Heart right ventricle (tissue), 16 donors: ENCODE measurements at regions not wholly inside any gene's neighbourhood (a gene's known extent, or its start where the extent isn't known, plus 50 kb on each side); places are given as distances from the start of the nearest gene placed in this dataset.

ENCODE experiments used
- ATAC-seq, 8 donors: fragments of 200-7000 bp; cut with Tn5 transposase; one replicate each; pipeline ENCODE4 v1.9.1; 2020; ENCODE audit warnings: mild to moderate bottlenecking in 8 of 8, moderate library complexity in 8 of 8, moderate number of reproducible peaks in 1 of 8
- DNase-seq, 2 donors: peaks; one replicate each; pipeline ENCODE4 v3.0.0-alpha.2; 2020
- H3K27ac ChIP-seq, 10 donors: fragments of 200-600 bp; sonication (generic) in 2 of 10; one replicate each; pipeline versions ENCODE4 v1.5.0 to v1.8.0; 2020 to 2022; ENCODE audit warnings: mild to moderate bottlenecking in 3 of 10
- H3K27me3 ChIP-seq, 7 donors: fragments of 200-600 bp; one replicate each; pipeline ENCODE4 v1.8.0; 2021 to 2022; ENCODE audit warnings: mild to moderate bottlenecking in 2 of 7
- H3K36me3 ChIP-seq, 9 donors: fragments of 200-600 bp; sonication (generic) in 1 of 9; one replicate each; pipeline versions ENCODE4 v1.5.0 to v1.8.0; 2020 to 2022; ENCODE audit warnings: mild to moderate bottlenecking in 2 of 9
- H3K4me1 ChIP-seq, 9 donors: fragments of 200-600 bp; sonication (generic) in 1 of 9; one replicate each; pipeline versions ENCODE4 v1.5.0 to v1.8.0; 2020 to 2022; ENCODE audit warnings: mild to moderate bottlenecking in 4 of 9
- H3K4me3 ChIP-seq, 10 donors: fragments of 200-600 bp; sonication (generic) in 2 of 10; one replicate each; pipeline versions ENCODE4 v1.5.0 to v1.8.0; 2020 to 2022; ENCODE audit warnings: mild to moderate bottlenecking in 7 of 10, moderate library complexity in 2 of 10
- H3K9me3 ChIP-seq, 11 donors: fragments of 200-600 bp in 10 of 11; sonication (generic) in 2 of 11; one replicate each; pipeline versions ENCODE4 v1.5.0 to v1.8.0; 2013 to 2022; ENCODE audit warnings: mild to moderate bottlenecking in 2 of 11, control low read depth in 1 of 11, moderate library complexity in 1 of 11
- CTCF ChIP-seq, 9 donors: fragments of 200-600 bp; sonication (generic) in 2 of 9; IDR thresholded peaks; one replicate each; pipeline versions ENCODE4 v1.5.0 to v1.8.0; 2021 to 2022; ENCODE audit warnings: antibody characterized with exemption in 9 of 9, mild to moderate bottlenecking in 5 of 9, moderate library complexity in 1 of 9
- WGBS, 2 donors: extraction: QIAGEN DNeasy Blood & Tissue Kit; methylation state at CpG; one replicate each; pipeline ENCODE4 v1.1.7; 2013; ENCODE audit warnings: inconsistent platforms in 1 of 2; 5-methylcytosine and 5-hydroxymethylcytosine counted together
- intact Hi-C, 10 donors: fragments of 100-400 bp; cut with DNase I; formaldehyde crosslinking; loops; one replicate each; pipeline versions ENCODE4 v1.11.1 to v1.14.2; 2022
- donor health status: Arrhythmogenic right ventricular cardiomyopathy.
- donor health status: ischemic (EF 13 %, LVEDD 7.1; RV severe dilation, severe dysfunction).
- donor health status: healthy with polysubstance abuse.
- donor health status: DM: no; HTN: yes; CAD: no.
- donor health status: DM: no; HTN: no; CAD: no.
- donor health status: ischemic (EF 25% LVEDD 6.9; RV normal size, moderate dysfunction).
- donor health status: ischemic (EF 25% LVEDD 5.7; RV mildly dilated, moderate dysfunction).
- donor health status: healthy.
- donor health status: DM: yes; HTN: yes; CAD: no.
- donor health status: Ischemic cardiomyopathy.
- donor health status: ischemic (EF 35%, LVEDD 5.7; RV mildly dilated, moderate dysfunction).
- donor health status: nonischemic (EF 11% LVEDD 7.7; RV severe dilation, severe dysfunction).
- donor health status: DM: yes; HTN: yes; CAD: no.
- donor health status: PGD.
- donor health status: ischemic (EF 29% LVEDD 5.4; RV normal size, mild dysfunction).
- donor health status: nonischemic (EF 23%, LVEDD 6.1; RV moderate dilation, normal function).

- H3K4me1 ChIP-seq: no peaks in the 10 kb centered on the region
- TF ChIP-seq CTCF (IDR thresholded peaks at IDR 0.05): no peak
- ATAC-seq: no peak
Measured at GRCh38 chr6:65799389-65799788, 92.4 kb upstream of the EYS start.

DNA sequence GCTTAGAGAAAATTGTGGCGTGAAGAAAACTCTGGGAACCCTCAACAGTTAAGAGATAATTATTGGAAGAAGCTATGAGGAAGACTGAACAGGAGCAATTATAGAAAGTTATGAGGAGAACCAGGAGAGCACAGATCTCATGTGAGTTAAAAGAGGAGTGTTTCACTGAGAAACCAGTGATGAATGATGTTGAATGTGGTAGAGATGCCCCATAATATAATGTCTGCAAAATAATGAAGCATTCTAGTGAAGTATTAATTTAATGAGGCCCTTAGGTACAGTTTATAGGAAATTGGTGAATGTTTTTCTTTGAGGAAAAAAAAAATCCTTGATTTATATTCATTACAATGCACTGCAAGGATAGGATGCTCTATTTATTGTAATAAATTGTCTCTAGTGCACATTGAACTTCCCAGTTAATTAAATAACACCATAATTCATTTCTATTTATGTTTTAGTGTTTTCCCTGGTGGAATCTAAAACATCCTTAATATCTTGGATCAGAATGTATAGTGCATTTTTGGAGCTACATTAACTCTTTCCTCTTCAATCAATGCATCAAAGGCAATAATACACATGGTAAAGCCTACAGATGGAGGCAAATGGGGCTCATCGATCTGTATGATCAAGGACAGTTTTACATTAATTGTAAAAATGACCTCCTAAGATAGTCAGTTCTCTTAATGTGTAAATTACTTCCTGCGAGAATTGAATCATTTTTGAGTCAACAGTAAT is 91.4 kb upstream of the EYS start:
- Histone ChIP-seq H3K36me3 (no peaks in the 10 kb centered on the region), H3K27ac (no peak overlapping the region), H3K4me3 (no peak overlapping the region), H3K27me3 (no peaks in the 10 kb centered on the region), H3K9me3 (peaks cover 0 to 4% (median 0%) of the 10 kb centered on the region in 11 donors), H3K4me1 (no peaks in the 10 kb centered on the region)
- intact Hi-C loops: no loop called here
- 88 to 89% methylated on average over 3 of the region's 3 CpGs for WGBS, 2 donors
- no peak for TF ChIP-seq CTCF (IDR thresholded peaks at IDR 0.05)
- ATAC-seq (no peak), DNase-seq (no peak)

More at GRCh38 chr6:65799389-65799788, 92.4 kb upstream of the EYS start:
- H3K27ac ChIP-seq: no peak overlapping the region
- intact Hi-C loops: no loop called here
- H3K36me3 ChIP-seq: no peaks in the 10 kb centered on the region
- H3K4me3 ChIP-seq: no peak overlapping the region
- no peaks in the 10 kb centered on the region for H3K27me3 ChIP-seq
- DNase-seq: no peak
- H3K9me3 ChIP-seq: no peaks in the 10 kb centered on the region

DNA sequence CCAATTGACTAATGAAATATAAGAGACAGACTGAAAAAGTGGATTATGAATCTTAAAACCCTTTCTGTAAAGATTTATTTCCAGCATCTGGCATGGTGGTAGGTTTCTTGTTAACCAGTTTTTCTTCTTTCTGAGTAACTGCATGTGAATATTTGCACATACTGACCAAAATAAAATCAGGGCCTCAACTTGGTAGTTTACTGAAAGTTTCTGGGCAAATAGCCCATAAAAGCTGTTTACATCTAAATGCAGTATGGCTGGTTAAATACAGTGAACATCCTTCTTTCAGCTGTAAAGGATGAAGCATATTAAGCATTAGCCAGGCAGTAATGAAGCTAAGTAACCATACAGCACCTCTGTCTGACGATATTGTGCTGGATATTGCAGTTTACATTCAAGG is 83.6 kb upstream of the EYS start:
- peaks cover 0 to 35% (median 0%) of the 10 kb centered on the region in 11 donors for H3K9me3 ChIP-seq

DNA sequence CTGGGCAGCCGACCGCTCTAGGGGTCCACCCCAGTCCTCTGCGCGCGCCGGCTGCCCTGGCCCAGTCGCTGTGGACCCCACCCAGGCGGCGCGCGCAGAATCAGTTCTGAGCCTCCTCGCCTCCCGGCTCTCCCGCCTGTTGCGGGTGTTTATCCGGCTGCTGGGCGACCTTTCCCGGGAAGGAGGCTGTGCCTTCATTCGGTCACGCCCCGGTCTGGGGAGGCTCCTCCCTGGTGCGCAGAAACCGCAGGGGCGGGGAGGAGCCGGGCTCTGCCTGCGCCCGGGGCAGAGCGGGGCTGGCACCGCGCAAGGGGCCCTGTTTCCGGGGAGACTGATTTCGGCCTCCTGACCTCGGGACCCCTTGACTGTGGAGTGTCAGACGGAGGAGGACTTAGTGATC is 80.8 kb upstream of the EYS start:
- no peak for DNase-seq
- Histone ChIP-seq H3K4me3 (no peak overlapping the region), H3K27ac (no peak overlapping the region), H3K27me3 (no peaks in the 10 kb centered on the region), H3K36me3 (no peaks in the 10 kb centered on the region), H3K9me3 (peaks cover 0 to 35% (median 0%) of the 10 kb centered on the region in 11 donors), H3K4me1 (no peaks in the 10 kb centered on the region)
- no peak for TF ChIP-seq CTCF (IDR thresholded peaks at IDR 0.05)
- intact Hi-C loops: no loop called here
- WGBS, 2 donors: 97% methylated on average over 34 of the region's 34 CpGs
- ATAC-seq: no peak

More for the DNA sequence above, 83.6 kb upstream of the EYS start:
- no peak overlapping the region for H3K27ac ChIP-seq
- H3K4me1 ChIP-seq: no peaks in the 10 kb centered on the region
- no peak overlapping the region for H3K4me3 ChIP-seq
- TF ChIP-seq CTCF (IDR thresholded peaks at IDR 0.05): no peak
- ATAC-seq (no peak), DNase-seq (no peak)
- intact Hi-C loops: no loop called here
- H3K27me3 ChIP-seq: no peaks in the 10 kb centered on the region
- WGBS, 2 donors: 71 to 89% methylated on average over 1 of the region's 1 CpG
- no peaks in the 10 kb centered on the region for H3K36me3 ChIP-seq
